ENCODE measurements at regions not wholly inside any gene's neighbourhood (a gene's known extent, or its start where the extent isn't known, plus 50 kb on each side); places are given as distances from the start of the nearest gene placed in this dataset.

DNA sequence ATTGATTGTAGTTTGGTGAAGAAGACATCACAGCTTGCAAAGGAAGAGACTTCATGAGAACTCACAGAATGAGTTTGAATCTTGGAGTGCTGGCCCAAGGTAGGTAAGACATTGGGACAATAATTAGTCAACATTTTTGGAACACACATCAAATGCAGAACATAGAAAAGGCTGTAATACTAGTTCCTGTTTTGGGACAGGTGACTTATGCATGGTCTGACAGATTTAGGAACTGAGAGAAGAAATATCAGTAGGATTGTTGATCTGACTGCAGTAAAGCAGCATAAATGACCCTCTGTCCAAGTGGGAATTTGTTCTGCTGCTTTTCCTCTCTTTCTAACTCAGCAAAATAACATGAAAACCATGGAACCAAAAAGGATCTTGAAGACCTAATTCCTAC, 102.3 kb upstream of the MAP3K7 start:
- no peak for TF ChIP-seq HNF4A (conservative IDR thresholded peaks at IDR 0.05)
- TF ChIP-seq, protein P1, sequence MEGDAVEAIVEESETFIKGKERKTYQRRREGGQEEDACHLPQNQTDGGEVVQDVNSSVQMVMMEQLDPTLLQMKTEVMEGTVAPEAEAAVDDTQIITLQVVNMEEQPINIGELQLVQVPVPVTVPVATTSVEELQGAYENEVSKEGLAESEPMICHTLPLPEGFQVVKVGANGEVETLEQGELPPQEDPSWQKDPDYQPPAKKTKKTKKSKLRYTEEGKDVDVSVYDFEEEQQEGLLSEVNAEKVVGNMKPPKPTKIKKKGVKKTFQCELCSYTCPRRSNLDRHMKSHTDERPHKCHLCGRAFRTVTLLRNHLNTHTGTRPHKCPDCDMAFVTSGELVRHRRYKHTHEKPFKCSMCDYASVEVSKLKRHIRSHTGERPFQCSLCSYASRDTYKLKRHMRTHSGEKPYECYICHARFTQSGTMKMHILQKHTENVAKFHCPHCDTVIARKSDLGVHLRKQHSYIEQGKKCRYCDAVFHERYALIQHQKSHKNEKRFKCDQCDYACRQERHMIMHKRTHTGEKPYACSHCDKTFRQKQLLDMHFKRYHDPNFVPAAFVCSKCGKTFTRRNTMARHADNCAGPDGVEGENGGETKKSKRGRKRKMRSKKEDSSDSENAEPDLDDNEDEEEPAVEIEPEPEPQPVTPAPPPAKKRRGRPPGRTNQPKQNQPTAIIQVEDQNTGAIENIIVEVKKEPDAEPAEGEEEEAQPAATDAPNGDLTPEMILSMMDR (IDR thresholded peaks at IDR 0.05; ENCODE audit: low read depth, low read length, missing input control): no peak
- TF ChIP-seq SP1 (IDR thresholded peaks at IDR 0.05): no peak
- TF ChIP-seq JUND (IDR thresholded peaks at IDR 0.05): no peak
- no peak for TF ChIP-seq NR2F2 (IDR thresholded peaks at IDR 0.05)
- TF ChIP-seq, protein P2, sequence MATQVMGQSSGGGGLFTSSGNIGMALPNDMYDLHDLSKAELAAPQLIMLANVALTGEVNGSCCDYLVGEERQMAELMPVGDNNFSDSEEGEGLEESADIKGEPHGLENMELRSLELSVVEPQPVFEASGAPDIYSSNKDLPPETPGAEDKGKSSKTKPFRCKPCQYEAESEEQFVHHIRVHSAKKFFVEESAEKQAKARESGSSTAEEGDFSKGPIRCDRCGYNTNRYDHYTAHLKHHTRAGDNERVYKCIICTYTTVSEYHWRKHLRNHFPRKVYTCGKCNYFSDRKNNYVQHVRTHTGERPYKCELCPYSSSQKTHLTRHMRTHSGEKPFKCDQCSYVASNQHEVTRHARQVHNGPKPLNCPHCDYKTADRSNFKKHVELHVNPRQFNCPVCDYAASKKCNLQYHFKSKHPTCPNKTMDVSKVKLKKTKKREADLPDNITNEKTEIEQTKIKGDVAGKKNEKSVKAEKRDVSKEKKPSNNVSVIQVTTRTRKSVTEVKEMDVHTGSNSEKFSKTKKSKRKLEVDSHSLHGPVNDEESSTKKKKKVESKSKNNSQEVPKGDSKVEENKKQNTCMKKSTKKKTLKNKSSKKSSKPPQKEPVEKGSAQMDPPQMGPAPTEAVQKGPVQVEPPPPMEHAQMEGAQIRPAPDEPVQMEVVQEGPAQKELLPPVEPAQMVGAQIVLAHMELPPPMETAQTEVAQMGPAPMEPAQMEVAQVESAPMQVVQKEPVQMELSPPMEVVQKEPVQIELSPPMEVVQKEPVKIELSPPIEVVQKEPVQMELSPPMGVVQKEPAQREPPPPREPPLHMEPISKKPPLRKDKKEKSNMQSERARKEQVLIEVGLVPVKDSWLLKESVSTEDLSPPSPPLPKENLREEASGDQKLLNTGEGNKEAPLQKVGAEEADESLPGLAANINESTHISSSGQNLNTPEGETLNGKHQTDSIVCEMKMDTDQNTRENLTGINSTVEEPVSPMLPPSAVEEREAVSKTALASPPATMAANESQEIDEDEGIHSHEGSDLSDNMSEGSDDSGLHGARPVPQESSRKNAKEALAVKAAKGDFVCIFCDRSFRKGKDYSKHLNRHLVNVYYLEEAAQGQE (IDR thresholded peaks at IDR 0.05): no peak
- no peak for TF ChIP-seq RXRA (IDR thresholded peaks at IDR 0.05)
- TF ChIP-seq, protein P3, sequence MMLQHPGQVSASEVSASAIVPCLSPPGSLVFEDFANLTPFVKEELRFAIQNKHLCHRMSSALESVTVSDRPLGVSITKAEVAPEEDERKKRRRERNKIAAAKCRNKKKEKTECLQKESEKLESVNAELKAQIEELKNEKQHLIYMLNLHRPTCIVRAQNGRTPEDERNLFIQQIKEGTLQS (IDR thresholded peaks at IDR 0.05): no peak
- TF ChIP-seq, protein P4, sequence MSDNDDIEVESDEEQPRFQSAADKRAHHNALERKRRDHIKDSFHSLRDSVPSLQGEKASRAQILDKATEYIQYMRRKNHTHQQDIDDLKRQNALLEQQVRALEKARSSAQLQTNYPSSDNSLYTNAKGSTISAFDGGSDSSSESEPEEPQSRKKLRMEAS (IDR thresholded peaks at IDR 0.05): no peak
- no peak for TF ChIP-seq RAD21 (IDR thresholded peaks at IDR 0.05)
- no peak for TF ChIP-seq GABPA (IDR thresholded peaks at IDR 0.05 in 1 of 2, conservative IDR thresholded peaks at IDR 0.05 in 1 of 2)
- TF ChIP-seq YY1 (IDR thresholded peaks at IDR 0.05): no peak
- TF ChIP-seq FOXA1 (IDR thresholded peaks at IDR 0.05): no peak

Data from liver (tissue), 3 donors.